ENCODE measurements at regions not wholly inside any gene's neighbourhood (a gene's known extent, or its start where the extent isn't known, plus 50 kb on each side); places are given as distances from the start of the nearest gene placed in this dataset.
"Not testable (repeated sequence)": the region's sequence is repeated elsewhere in the genome, so short reads cannot be mapped to it uniquely, and the experiment has no call there.

- no peak for DNase-seq (ENCODE audit: low read depth)
Observed at GRCh38 chr5:66234241-66234640, 90.1 kb downstream of the SREK1 start.

- DNase-seq (ENCODE audit: low read depth) = no peak
Observed at GRCh38 chr5:66238435-66238834, 94.3 kb downstream of the SREK1 start.

- DNase-seq (ENCODE audit: low read depth) = no peak
Observed at GRCh38 chr5:66239034-66239433, 94.9 kb downstream of the SREK1 start.

- no peak for DNase-seq (ENCODE audit: low read depth)
Observed at GRCh38 chr5:66241136-66241825, 97.2 kb downstream of the SREK1 start.

GRCh38 chr5:66242050-66242715 is 98.1 kb downstream of the SREK1 start:
- no peak for DNase-seq (ENCODE audit: low read depth)

- peak; percentile 55 for DNase-seq (ENCODE audit: low read depth)
Observed at GRCh38 chr5:66246608-66247007, 102.5 kb downstream of the SREK1 start.

GRCh38 chr5:66247176-66247960 is 103.3 kb downstream of the SREK1 start:
- peak; percentile 90 for DNase-seq (ENCODE audit: low read depth)

- no peak for DNase-seq (ENCODE audit: low read depth)
Observed at GRCh38 chr5:66248874-66249273, 104.8 kb downstream of the SREK1 start.

- DNase-seq (ENCODE audit: low read depth) = peak; percentile 6
Observed at GRCh38 chr5:66249920-66250319, 105.8 kb downstream of the SREK1 start.

- DNase-seq (ENCODE audit: low read depth) = no peak
Observed at GRCh38 chr5:66252849-66253248, 108.7 kb downstream of the SREK1 start.

GRCh38 chr5:66255714-66256113 is 111.6 kb downstream of the SREK1 start:
- DNase-seq (ENCODE audit: low read depth) = no peak

- DNase-seq (ENCODE audit: low read depth) = no peak
Observed at GRCh38 chr5:66273121-66273520, 129.0 kb downstream of the SREK1 start.

- DNase-seq (ENCODE audit: low read depth) = no peak
Observed at GRCh38 chr5:66276986-66277385, 132.9 kb downstream of the SREK1 start.

- DNase-seq (ENCODE audit: low read depth) = no peak
Observed at GRCh38 chr5:66277981-66278380, 133.9 kb downstream of the SREK1 start.

GRCh38 chr5:66281294-66281693 is 137.2 kb downstream of the SREK1 start:
- DNase-seq (ENCODE audit: low read depth) = no peak

GRCh38 chr5:66284588-66285342 is 140.7 kb downstream of the SREK1 start:
- no peak for DNase-seq (ENCODE audit: low read depth)

GRCh38 chr5:66285343-66285922 is 141.3 kb downstream of the SREK1 start:
- no peak for DNase-seq (ENCODE audit: low read depth)

GRCh38 chr5:66291771-66292170 is 147.7 kb downstream of the SREK1 start:
- DNase-seq (ENCODE audit: low read depth) = no peak

- DNase-seq (ENCODE audit: low read depth) = not testable (repeated sequence)
Observed at GRCh38 chr5:66293851-66294250, 149.8 kb downstream of the SREK1 start.

- no peak for DNase-seq (ENCODE audit: low read depth)
Observed at GRCh38 chr5:66299463-66299862, 155.4 kb downstream of the SREK1 start.

GRCh38 chr5:66302344-66302743 is 158.2 kb downstream of the SREK1 start:
- no peak for DNase-seq (ENCODE audit: low read depth)

All from amniotic epithelial cell (primary cell).